ENCODE measurements at regions not wholly inside any gene's neighbourhood (a gene's known extent, or its start where the extent isn't known, plus 50 kb on each side); places are given as distances from the start of the nearest gene placed in this dataset.

GRCh38 chr20:19821606-19822005 lies 63.5 kb downstream of the RIN2 start:
- no peak for TF ChIP-seq POLR2A (IDR thresholded peaks at IDR 0.05)
- no peak for TF ChIP-seq CTCF (IDR thresholded peaks at IDR 0.05)

All from heart left ventricle (tissue), 13 donors.